CD4-positive, alpha-beta T cell treated with Interleukin-10 for 1 hour (primary cell): ENCODE measurements at regions not wholly inside any gene's neighbourhood (a gene's known extent, or its start where the extent isn't known, plus 50 kb on each side); places are given as distances from the start of the nearest gene placed in this dataset.
"Not testable (repeated sequence)": the region's sequence is repeated elsewhere in the genome, so short reads cannot be mapped to it uniquely, and the experiment has no call there.

Experiments
- DNase-seq: peaks from one replicate; pipeline ENCODE4 v3.0.0-alpha.2; 2020

DNA sequence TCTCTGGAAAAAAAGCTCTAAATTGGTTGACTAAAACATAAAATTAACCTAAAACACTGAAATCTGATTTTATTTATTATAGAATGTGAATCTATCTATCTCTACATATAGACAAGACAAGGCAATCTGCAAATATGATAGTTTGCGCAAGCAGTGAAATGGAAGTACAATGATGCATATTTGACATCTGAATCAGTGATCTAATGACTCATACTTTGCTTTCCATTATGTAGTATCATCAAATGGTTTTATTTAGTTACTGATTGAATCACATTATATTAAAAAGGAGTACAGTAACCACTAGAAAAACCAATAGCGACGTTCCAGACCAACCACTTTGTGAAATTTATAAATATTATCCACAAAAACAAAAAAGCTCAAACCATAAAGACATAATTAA, 1969.3 kb downstream of the PCDH7 start:
- DNase-seq: no peak

DNA sequence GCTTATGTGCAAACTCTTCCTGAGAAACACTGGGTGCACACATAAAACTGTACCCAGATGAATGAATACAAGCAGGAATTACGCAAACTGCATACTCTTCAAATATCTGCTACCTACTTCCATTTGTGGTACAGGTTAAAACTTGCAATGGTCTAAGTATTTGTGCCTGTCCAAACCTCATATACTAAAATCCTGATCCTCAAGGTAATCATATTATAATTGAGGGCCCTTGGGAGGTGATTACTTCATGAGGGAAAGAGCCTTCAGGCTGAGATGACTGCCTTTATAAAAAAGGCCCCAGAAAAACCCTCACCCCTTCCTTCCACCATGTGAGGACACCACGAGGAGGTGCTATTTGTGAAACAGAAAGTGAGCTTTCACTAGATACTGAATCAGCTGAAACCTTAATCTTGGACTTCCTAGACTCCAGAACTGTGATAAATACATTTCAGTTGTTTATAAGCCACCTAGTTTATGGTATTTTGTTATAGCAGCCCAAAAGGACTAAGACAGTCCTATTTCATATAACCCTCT, 1977.2 kb downstream of the PCDH7 start:
- DNase-seq: no peak

DNA sequence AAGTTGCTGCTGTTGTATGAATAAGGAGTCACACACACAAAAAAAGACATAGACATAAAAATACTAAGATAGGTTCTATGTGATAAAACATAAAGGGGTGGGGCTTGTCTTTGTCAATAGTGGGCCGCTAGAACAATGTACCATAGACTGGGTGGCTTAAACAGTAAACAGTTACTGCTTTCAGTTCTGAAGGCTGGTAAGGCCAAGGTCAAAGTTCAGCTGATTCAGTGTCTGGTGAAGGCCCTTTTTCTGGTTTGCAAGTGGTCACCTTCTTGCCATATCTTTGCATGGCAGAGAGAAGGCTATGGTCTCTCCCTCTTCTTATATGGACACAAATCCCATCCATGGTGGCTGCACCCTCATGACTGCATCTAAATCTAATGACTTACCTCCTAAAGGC, 1980.7 kb downstream of the PCDH7 start:
- no peak for DNase-seq

DNA sequence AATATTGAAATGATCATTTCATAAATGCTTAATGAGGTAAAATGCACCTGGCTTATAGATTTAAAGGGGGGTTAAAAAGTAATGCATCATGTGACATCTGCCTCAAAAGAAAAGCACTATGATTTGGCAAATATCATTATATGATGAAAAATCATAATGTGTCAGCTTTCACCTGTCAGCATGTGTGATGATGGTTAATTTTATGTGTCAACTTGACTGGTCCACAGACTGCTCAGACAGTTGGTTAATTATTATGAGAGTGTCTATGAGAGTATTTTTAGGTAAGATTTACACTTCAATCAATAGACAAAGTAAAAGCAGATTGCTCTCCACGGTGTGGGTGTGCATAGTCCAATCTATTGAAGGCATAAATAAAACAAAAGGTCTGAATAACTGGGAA, 1986.7 kb downstream of the PCDH7 start:
- DNase-seq: no peak

DNA sequence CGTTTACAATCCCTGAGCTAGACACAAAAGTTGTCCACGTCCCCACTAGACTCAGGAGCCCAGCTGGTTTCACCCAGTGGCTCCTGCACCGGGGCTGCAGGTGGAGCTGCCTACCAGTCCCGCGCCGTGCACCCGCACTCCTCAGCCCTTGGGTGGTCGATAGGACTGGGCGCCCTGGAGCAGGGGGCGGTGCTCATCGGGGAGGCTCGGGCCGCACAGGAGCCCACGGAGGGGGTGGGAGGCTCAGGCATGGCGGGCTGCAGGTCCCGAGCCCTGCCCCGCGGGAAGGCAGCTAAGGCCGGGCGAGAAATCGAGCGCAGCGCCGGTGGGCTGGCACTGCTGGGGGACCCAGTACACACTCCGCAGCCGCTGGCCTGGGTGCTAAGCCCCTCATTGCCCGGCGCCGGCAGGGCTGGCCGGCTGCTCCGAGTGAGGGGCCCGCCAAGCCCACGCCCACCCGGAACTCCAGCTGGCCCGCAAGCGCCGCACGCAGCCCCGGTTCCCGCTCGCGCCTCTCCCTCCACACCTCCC, 1996.0 kb downstream of the PCDH7 start:
- DNase-seq: not testable (repeated sequence)

DNA sequence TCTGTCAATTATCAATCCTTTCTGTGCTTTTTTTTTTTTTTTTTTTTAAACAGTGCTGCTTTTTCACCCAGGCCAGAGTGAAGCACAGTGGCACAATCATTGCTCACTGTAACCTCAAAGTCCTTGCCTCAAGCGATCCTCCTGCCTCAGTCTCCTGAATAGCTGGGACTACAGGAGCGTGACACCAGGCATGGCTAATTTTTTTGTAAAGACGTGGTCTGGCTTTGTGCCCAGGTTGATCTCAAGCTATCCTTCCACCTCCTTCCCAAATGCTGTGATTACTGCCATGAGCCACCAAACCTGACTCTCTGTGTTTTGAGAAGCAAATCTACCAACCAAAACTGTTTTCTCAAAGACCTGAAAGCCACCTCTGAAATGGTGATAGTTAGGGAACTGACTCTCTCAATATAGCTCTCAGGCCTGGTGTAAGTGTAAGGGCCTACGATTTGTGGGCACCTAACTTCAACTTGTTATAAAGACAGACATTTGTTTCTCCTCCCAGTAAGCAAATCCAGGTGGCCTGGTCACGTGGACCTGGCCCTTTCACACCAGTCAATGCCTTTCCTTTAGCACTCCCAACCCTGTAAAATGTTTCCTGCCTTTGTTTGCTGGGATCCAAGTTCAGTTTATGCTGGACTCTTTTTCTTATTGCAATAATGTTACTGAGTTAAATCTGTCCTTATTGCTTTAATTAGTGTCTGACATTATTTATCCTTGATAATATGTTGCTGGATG, 2015.9 kb downstream of the PCDH7 start:
- DNase-seq: no peak

DNA sequence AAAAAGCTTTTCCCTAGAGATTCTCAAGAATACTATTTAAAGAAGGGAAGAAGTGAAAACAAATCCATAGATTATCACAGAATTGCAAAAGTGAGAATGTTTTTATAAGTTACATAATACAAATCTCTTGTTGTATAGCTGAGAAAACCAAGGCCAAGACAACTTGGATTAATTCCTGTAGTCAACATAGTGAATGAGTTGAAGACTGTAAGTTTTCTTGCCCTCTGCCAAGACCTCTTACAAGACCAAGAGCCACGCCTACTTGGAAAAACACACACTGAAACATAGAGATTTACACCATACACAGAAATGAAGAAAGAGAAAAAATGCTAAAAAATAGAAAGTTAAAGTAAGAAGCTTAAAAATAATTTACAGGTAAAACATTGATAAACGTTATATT, 2024.0 kb downstream of the PCDH7 start:
- DNase-seq: no peak

DNA sequence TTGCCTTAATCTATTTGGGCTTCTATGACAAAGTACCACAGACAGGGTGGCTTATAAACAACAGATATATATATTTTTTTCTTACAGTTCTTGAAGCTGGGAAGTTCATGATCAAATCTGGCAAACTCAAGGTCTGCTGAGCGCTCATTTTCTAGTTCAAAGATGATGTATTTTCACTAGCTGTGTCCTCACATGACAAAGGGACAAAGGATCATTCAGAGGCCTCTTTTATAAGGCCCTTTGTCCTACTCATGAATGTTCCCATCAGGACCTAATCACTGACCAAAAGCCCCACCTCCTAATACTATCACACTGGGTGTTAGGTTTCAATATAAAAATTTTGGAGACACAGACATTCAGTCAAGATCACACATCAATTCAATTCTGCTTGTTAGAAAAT, 2025.2 kb downstream of the PCDH7 start:
- DNase-seq: no peak

DNA sequence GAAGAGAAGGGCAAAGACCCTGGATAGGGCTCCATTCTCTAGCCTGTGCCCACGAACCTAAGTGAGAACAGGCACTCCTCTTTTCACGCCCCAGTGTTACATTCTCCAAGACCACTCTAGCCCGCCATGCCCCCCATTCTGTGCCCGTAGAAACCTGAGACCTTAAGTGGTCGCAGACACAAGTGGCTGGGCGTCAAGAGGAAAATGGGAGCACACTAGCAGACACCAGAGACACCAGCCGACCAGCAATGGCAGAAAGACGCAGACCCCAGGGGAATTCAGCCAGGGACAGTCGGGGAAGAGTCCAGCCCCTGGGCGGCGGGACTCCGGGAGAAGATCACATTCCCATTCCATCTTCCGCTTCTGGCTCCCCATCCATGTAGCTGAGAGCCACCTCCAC, 2027.9 kb downstream of the PCDH7 start:
- no peak for DNase-seq

DNA sequence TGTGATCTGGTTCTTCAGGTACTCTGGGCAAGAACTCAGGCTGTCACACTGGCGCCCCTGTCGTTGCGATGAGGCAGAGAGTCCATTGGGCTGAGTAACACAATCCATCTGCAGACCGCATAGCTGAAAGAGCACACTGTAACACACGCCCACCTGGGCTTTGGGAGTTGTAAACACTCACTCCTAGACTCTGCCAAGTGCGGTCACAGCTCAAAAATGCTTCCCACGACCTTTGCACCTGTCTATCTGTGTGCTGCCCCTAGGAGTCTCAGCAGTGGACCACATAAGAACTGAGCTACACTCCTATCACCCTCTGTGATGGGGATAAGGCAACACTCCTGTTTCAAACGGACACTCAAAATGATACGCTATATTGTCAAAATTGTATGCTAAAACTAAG, 2028.3 kb downstream of the PCDH7 start:
- no peak for DNase-seq

DNA sequence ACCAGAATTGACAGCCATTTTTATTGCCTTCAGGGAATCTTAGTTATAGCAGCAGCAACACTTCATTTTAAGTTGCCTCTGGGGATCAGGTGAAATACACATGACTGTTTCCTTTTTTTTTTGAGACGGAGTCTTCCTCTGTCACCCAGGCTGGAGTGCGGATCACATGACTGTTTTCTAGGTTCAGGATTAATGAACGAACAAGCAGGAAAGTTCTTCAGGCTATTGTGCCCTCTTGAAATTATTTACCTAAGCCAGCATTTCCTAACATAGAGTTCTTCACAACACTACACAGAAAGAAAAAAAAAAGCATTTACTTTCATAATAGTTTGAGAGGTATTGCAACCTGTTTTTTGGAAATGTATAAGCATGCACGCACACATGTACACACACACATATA, 2032.8 kb downstream of the PCDH7 start:
- DNase-seq: no peak

DNA sequence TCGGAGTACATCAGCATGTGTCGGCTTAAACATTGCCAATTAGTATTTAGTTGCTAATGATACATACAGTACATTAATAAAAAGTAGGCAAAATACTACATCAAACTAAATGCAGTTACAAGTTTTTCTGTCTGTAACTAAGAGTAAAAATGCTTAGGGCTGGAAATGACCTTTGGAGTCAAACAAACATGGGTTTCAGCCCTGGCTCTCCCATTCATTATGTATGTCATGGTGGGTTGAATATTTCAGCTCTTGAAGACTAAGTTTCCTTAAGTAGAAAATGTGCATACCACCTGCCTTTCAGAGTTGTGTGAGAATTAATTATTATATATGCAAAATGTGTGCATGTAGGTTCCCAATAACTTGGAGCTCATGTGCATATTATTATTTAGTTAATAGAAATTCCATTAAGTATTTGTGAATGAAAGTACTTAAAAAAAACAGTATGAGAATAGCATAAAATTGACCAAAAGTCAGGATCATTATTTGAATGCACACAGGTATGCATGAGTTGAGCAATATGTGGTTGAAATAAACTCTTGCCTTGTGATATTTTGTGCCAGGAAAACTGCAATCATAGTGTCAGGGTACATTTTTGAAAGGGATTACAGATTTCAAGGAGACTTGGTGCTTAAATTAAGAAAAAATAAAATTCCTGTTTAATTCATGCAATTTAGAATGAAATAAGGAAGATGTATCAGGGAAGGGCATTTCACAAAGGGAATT, 2048.7 kb downstream of the PCDH7 start:
- no peak for DNase-seq

DNA sequence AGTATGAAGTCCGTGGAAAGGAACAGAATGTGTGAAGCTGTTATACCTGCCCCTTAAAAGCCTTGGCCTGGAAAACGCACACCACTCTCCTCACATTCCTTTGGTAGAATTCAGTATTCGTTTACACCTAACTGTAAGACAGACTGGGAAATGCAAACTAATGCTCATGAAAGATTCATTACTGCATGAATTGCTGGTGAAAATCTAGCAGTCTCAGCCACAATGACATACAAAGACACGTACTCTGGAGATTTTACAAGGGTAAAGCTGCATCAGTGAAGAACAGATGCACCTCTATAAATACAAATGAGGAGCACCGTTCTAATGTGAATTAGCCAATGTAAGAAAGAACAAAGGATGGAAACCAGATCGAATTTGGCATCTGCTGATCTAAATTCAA, 2051.3 kb downstream of the PCDH7 start:
- no peak for DNase-seq

DNA sequence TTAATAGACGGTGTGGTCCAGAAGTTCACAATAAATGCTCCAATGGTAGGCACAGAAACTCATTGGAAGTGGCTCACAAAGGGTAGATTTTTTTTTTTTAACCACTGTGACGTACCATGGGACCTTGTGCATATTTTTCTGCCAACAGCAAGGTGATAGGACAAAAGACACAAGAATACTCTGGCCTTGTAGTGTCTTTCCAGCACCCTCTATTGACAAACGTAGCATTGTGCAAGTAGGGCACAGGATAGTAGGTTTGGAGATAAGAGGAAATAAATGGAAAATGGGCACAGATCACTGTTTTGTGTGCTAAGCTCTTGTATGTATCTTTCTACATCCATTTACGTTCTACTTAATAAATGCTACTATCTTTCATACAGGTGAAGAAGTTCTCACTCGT, 2054.9 kb downstream of the PCDH7 start:
- no peak for DNase-seq

DNA sequence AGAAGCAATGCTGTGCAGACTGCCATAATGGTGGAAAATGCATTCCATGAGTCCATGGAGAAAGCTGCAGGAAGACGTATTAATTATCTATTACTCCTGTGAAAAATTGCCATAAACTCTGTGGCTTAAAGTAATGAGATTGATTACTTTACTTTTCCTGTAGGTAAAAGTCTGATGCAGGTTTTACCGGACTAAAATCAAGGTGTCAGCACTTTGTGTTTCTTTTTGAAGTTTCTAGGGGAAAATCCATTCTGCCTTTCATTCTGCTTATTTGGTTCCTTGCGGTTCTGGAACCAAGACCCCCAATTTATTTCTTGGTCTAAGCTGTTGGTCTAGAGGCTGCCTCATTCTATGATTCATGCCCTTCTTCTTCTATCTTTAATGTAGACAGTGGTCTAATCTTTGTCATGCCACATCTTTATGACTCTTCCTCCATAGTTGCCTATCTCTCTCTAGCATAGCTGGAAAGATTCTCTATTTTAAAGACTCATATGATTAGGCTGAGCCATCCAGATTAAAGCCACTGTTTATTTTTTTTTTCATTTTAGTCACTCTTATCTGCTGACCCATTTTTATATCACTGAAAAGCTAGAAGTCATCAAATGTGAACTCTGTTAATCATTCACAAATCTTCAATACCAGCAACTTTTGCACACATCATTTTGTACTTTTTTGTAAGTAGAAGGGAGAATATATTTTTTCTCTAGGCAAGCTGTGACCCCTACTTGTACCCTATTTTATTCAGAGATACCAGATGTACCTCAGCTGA, 2056.4 kb downstream of the PCDH7 start:
- DNase-seq: no peak

DNA sequence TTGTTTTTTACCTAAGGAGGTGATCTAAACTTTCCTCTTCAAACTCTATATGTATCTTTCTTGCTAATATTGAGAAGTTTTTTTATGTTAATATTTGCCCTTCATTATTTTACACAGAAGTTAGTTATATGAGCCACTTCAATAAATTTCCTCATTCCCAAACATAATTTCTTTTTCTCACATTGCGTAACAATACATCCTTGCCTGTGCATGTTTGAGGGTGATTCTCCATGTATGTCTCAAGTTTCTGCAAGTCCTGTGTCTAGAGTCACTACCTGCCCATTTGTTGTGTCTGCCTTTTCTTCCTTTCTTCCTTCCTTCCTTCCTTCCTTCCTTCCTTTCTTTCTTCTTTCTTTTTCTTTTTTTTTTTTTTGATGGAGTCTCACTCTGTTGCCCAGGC, 2057.9 kb downstream of the PCDH7 start:
- no peak for DNase-seq

DNA sequence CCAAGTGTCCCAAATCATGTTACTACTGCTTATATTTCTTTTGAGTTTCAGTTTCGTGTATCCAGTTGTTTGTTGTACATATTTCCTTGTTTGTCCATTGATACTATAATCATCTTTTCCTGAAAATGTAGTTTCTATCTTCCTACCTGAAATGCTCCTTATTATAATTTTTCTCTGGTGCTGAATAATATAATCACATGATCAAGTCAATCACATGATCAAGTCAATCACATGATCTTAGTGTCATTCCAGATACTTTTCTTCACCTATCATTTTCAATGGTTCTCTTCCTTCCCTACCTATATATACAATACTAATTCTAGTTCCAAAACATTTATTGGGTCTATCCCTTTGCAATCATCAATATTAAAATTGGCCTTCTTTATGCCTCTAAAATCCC, 2058.8 kb downstream of the PCDH7 start:
- no peak for DNase-seq

DNA sequence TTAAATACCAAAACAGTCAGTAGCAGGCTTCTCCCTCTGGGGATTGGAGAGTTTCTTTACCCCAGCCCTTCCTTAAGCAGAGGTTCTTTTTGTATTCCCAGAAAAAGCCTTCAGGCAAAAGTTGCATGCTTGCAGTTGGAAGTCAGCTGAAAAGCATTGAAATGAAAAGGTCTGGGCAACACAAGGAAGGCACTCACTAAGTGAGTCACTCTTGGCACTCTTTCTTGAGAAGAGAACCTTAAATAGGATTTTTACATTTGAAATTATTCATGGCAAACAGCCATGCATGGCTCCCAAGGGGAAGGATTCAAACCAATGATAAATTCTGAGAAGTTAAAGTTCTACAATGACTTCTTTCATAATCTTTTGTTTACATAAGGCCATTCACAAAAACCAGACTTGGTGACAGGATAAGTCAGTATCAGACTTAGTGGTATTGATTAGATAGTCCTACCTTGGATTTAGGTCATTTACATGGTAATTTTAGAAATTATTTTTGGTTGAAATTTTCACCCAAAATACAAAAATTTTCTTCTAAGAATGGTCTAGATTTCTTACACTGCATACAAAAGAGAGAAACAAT, 2068.9 kb downstream of the PCDH7 start:
- DNase-seq: no peak

DNA sequence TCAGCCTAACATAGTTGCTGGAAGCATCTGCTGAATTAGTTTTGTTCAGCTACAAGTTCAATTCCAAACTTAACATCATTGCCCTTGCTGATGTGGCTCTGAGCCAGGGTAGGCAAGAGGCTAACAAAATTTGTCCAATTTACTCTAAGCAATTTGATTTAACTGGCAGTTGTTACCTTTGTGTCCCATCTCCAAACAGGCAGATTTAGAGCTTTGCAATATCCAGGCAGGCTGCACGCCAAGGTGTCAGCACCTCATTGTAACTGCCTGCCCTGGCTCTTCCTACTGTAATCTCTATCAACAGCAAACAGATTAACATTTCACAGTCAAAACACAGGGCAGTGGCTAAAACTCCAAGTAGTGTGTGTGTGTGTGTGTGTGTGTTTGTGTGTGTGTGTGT, 2070.6 kb downstream of the PCDH7 start:
- DNase-seq: no peak

DNA sequence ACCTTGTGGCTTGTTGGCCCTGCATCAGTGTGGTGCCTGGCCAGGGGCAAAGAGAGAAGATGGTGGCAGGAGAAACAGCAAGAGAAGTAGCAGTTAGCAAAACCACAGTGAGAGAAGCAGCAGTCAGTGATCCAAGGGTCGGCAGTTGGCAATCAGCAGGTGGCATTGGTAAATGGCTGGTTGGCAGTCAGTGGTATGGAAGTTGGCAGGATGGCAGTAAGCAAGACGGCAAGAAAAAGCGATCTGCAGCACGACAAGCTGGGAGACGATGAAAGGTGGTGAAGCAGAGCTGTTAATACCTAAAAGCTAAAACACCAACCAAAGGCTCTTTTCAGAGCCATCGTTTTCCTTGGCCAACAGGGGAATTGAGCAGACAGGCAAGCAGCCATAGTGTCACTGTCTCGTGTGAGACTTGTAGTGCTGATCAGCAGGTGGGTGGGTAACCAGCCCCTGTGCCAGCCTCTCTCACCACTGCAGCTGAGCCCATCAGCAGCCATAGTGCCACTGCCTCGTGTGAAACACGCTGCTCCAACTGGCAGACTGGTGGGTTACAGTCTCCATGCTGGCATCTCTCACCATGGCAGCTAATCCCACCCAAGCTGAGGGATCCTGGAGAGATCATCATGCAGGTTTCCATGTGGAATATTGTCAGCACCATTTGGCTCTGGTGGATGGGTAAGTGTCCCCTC, 2078.4 kb downstream of the PCDH7 start:
- DNase-seq: no peak

DNA sequence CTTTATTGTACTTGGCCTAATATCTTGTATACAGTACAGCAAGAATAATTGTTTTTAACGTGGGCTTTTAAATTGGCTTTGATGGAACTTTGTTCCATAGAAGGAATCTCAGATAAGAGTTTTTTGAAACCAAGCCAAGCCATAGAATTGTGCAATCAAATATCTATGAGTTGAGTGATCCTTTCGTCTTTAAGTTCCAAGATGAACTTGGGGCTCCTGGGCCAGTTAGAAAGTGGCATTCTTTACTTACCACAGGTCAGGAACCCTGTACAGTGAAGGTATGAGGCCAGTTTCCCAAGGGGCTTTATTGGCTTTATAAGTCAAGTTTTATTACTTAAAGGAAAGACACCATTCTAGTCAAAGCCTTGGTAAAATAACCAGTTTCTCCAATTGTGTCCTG, 2104.2 kb downstream of the PCDH7 start:
- DNase-seq: no peak

DNA sequence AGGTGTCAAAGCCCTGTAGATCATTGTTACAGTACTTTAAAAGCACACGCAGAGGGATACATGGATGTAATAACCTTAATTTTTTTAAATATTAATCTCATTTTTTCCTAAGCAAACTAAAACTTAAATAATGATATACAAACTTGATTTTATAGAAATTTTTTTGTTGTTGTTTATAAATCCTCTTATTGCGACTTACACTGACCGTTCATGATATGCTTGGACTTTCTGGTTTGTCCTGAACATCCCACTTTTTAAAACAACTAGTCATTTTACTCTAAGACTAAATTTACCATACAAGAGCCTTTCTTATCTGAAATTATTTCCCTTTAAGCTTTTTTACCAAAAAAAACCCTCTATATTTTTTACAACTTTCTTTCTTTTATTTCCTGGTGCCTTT, 2106.0 kb downstream of the PCDH7 start:
- DNase-seq: no peak

DNA sequence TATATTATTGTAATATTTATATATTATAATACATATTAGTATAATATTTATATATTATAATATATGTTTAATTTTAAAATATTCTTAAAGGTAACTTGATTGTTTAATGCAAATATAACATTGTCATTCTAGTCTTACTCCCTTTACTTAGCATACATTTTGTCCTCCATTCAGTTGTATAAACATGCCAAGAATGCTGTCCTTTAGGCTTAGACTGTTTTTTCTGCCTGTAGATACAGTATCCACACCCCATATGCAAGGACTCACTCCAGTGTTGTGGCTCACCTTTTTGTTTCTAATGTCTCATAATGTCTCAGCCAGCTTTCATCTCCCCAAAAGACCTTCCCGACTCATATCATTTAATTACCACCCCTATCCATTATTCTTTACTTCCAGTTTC, 2110.0 kb downstream of the PCDH7 start:
- no peak for DNase-seq
